OCI-LY3 (cell line): ENCODE measurements at regions not wholly inside any gene's neighbourhood (a gene's known extent, or its start where the extent isn't known, plus 50 kb on each side); places are given as distances from the start of the nearest gene placed in this dataset.

ENCODE experiments used
- H2AFZ ChIP-seq: fragments of 200-600, 300-600 bp; shearing (Covaris generic); 2 replicates; pipeline ENCODE4 v1.6.0; 2014; ENCODE audit warnings: antibody characterized with exemption, low read depth, low read length
- H3K27ac ChIP-seq: fragments of 200-600, 300-600 bp; sonication (generic); 2 replicates; pipeline ENCODE4 v1.5.1; 2014; ENCODE audit warnings: mild to moderate bottlenecking, low read length, moderate library complexity, mixed read lengths
- H3K27me3 ChIP-seq: fragments of 200-600, 300-600 bp; sonication (generic); 2 replicates; pipeline ENCODE4 v1.6.1; 2014; ENCODE audit warnings: low read depth, low read length, mixed read lengths
- H3K36me3 ChIP-seq: fragments of 200-600, 300-600 bp; sonication (generic); replicated peaks from 2 replicates; pipeline ENCODE3; 2014; ENCODE audit warnings: low read depth, low read length, mixed read lengths
- H3K4me1 ChIP-seq: fragments of 300-600, 200-600 bp; sonication (generic); 2 replicates; pipeline ENCODE4 v1.6.1; 2014; ENCODE audit warnings: low read length, mixed read lengths
- H3K4me2 ChIP-seq: fragments of 200-600, 300-600 bp; sonication (generic); 2 replicates; pipeline ENCODE4 v1.6.1; 2014; ENCODE audit warnings: low read length, mixed read lengths
- H3K4me3 ChIP-seq: fragments of 300-600, 200-600 bp; sonication (generic); 2 replicates; pipeline ENCODE4 v1.5.1; 2014; ENCODE audit warnings: antibody characterized with exemption, mild to moderate bottlenecking, low read length, moderate library complexity
- H3K79me2 ChIP-seq: fragments of 300-600, 200-600 bp; shearing (Covaris generic); 2 replicates; pipeline ENCODE4 v1.6.1; 2014; ENCODE audit warnings: mild to moderate bottlenecking, low read length, mixed read lengths
- H3K9ac ChIP-seq: fragments of 300-600, 200-600 bp; shearing (Covaris generic); 2 replicates; pipeline ENCODE4 v1.6.0; 2014; ENCODE audit warnings: mild to moderate bottlenecking, low read length, moderate library complexity
- H3K9me3 ChIP-seq: fragments of 200-600, 300-600 bp; shearing (Covaris generic); 2 replicates; pipeline ENCODE4 v1.6.1; 2014; ENCODE audit warnings: low read length, mixed read lengths; ENCODE audit not compliant: insufficient read depth
- H4K20me1 ChIP-seq: fragments of 200-600, 300-600 bp; sonication (generic); 2 replicates; pipeline ENCODE4 v1.6.1; 2016; ENCODE audit warnings: low read length, mixed read lengths; ENCODE audit not compliant: insufficient read depth
- CTCF ChIP-seq: fragments of 200-600, 300-600 bp; sonication (generic); IDR thresholded peaks from 2 replicates; pipeline ENCODE4 v1.5.1; 2014; ENCODE audit warnings: antibody characterized with exemption, low read length, low read depth
- EZH2phosphoT487 ChIP-seq: fragments of 200-600 bp; shearing (Covaris generic); IDR thresholded peaks from 2 replicates; pipeline ENCODE4 v1.6.1; 2018; ENCODE audit warnings: antibody characterized with exemption, mixed run types, low read depth

GRCh38 chr13:31444266-31444856 lies 244.6 kb downstream of the B3GLCT start:
- no peak overlapping the region; the same call in 1 of the 2 replicates for H3K27ac ChIP-seq
- no peaks in the 10 kb centered on the region for H3K27me3 ChIP-seq
- H3K4me1 ChIP-seq, result peaks cover 12% of the 10 kb centered on the region
- peak overlapping the region; percentile 8 for H3K4me3 ChIP-seq
- no peaks in the 10 kb centered on the region for H4K20me1 ChIP-seq
- H3K4me2 ChIP-seq, result peak overlapping the region; percentile 57
- H3K36me3 ChIP-seq, result no peaks in the 10 kb centered on the region
- H3K9me3 ChIP-seq, result no peaks in the 10 kb centered on the region
- H3K9ac ChIP-seq, result peak overlapping the region; percentile 12; the same call in 1 of the 2 replicates
- H3K79me2 ChIP-seq, result no peaks in the 10 kb centered on the region
- peak overlapping the region; percentile 84 for H2AFZ ChIP-seq
- no peak for TF ChIP-seq CTCF
- no peak for TF ChIP-seq EZH2phosphoT487

DNA sequence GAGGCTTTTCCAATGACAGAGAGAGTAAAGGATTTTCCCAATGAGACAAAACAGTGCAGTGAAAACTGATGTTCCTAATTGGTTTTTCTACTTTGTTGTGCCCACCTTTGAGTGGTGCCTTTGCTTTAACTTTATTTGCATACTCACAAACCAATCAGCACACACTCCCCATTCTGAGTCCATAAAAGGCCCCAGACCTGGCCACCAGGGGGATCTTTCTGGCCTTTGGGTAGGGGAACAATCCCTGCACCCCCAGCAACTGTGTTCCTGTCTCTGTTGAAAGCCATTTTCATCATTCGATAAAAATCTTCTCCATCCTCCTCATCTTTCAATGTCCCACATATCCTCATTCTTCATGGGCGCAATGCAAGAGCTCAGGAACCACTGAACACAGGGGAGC lies 252.8 kb downstream of the B3GLCT start:
- Histone ChIP-seq H3K9me3 (no peaks in the 10 kb centered on the region), H3K4me1 (no peaks in the 10 kb centered on the region), H3K9ac (no peak overlapping the region), H3K27ac (no peak overlapping the region), H3K4me3 (no peak overlapping the region), H3K36me3 (no peaks in the 10 kb centered on the region), H2AFZ (no peak overlapping the region), H3K4me2 (no peak overlapping the region), H4K20me1 (no peaks in the 10 kb centered on the region), H3K27me3 (no peaks in the 10 kb centered on the region), H3K79me2 (no peaks in the 10 kb centered on the region)
- no peak for TF ChIP-seq EZH2phosphoT487
- no peak for TF ChIP-seq CTCF

- Histone ChIP-seq H3K9me3 (no peaks in the 10 kb centered on the region), H3K79me2 (no peaks in the 10 kb centered on the region), H3K4me1 (no peaks in the 10 kb centered on the region), H3K9ac (no peak overlapping the region), H4K20me1 (no peaks in the 10 kb centered on the region), H3K4me2 (no peak overlapping the region), H3K4me3 (no peak overlapping the region), H3K27ac (no peak overlapping the region), H3K36me3 (no peaks in the 10 kb centered on the region), H2AFZ (no peak overlapping the region), H3K27me3 (no peaks in the 10 kb centered on the region)
- TF ChIP-seq EZH2phosphoT487, result no peak
These were observed 255.8 kb downstream of the B3GLCT start for GRCh38 chr13:31455581-31455980.

- no peak overlapping the region for H2AFZ ChIP-seq
- TF ChIP-seq EZH2phosphoT487 (no peak), CTCF (no peak)
- H3K9me3 ChIP-seq, result no peaks in the 10 kb centered on the region
- H3K4me2 ChIP-seq, result no peak overlapping the region
- H3K9ac ChIP-seq, result no peak overlapping the region
- no peaks in the 10 kb centered on the region for H3K79me2 ChIP-seq
- no peaks in the 10 kb centered on the region for H3K36me3 ChIP-seq
- H3K27me3 ChIP-seq, result no peaks in the 10 kb centered on the region
- H3K4me3 ChIP-seq, result no peak overlapping the region
- no peak overlapping the region for H3K27ac ChIP-seq
- no peaks in the 10 kb centered on the region for H3K4me1 ChIP-seq
- H4K20me1 ChIP-seq, result no peaks in the 10 kb centered on the region
These were observed 256.3 kb downstream of the B3GLCT start for GRCh38 chr13:31456056-31456455.
